Endothelial cell of umbilical vein (primary cell): ENCODE measurements at regions not wholly inside any gene's neighbourhood (a gene's known extent, or its start where the extent isn't known, plus 50 kb on each side); places are given as distances from the start of the nearest gene placed in this dataset.

Source experiments
- BruUV-seq: library from RNA; stranded (reverse); fragments of 400-500 nt; replicated peaks from 2 replicates; lab custom pipeline; 2021; lab: Mats Ljungman, UMichigan
- CTCF ChIA-PET: fragments of 300-600, 350-600 bp; sonication (Branson Sonifier 250); formaldehyde crosslinking; loops from one replicate; lab custom pipeline; 2021; ENCODE audit warnings: antibody characterized with exemption, inconsistent platforms; lab: Charles Lee
- POLR2A ChIA-PET: fragments of 300-600, 350-600 bp; sonication (Branson Sonifier 250); formaldehyde crosslinking; loops from one replicate; lab custom pipeline; 2021; ENCODE audit warnings: antibody characterized with exemption, inconsistent platforms; lab: Charles Lee
- DNase-seq: peaks from one replicate; pipeline ENCODE4 v3.0.0-alpha.2; 2011; ENCODE audit warnings: low read depth, low spot score
- FAIRE-seq: peaks from 2 replicates; lab custom pipeline; 2011; peaks lifted over from hg19 to GRCh38; lab: Jason Lieb, UNC
- H2AFZ ChIP-seq: 2 replicates; pipeline ENCODE4 v1.6.0; 2012; ENCODE audit warnings: low read depth, low read length, control low read depth, inconsistent platforms
- H3K27ac ChIP-seq: 2 replicates; pipeline ENCODE4 v1.5.1; 2011; ENCODE audit warnings: low read depth, mild to moderate bottlenecking, control low read depth, low read length, moderate library complexity; ENCODE audit not compliant: insufficient read depth
- H3K27me3 ChIP-seq, 2 experiments: 2 replicates each; pipeline versions ENCODE4 v1.6.0 to v1.6.1; 2011; ENCODE audit warnings: low read length in 2 of 2, mixed read lengths in 1 of 2; ENCODE audit not compliant: control insufficient read depth in 2 of 2, insufficient read depth in 2 of 2
- H3K36me3 ChIP-seq, 2 experiments: 2 replicates in 1 of 2; 3 replicates in 1 of 2; pipeline ENCODE4 v1.5.1; 2011; ENCODE audit warnings: low read length in 2 of 2, mild to moderate bottlenecking in 1 of 2, moderate library complexity in 1 of 2; ENCODE audit not compliant: control insufficient read depth in 2 of 2, insufficient read depth in 2 of 2; ENCODE audit errors: extremely low read depth in 1 of 2
- H3K4me1 ChIP-seq: 3 replicates; pipeline ENCODE4 v1.5.1; 2011; ENCODE audit warnings: mild to moderate bottlenecking, low read length; ENCODE audit not compliant: control insufficient read depth, insufficient read depth; ENCODE audit errors: extremely low read depth
- H3K4me2 ChIP-seq: 2 replicates; pipeline ENCODE4 v1.6.1; 2011; ENCODE audit warnings: low read length, control low read depth, mixed read lengths; ENCODE audit not compliant: insufficient read depth
- H3K4me3 ChIP-seq, 3 experiments: fragments of 200-600 bp in 1 of 3; sonication (generic), shearing (Covaris generic) in 1 of 3; replicated peaks in 1 of 3; 2 replicates each; pipeline ENCODE4 v1.5.1; 2011 to 2016; ENCODE audit warnings: control low read depth in 3 of 3, low read length in 3 of 3, mild to moderate bottlenecking in 2 of 3, inconsistent platforms in 1 of 3, low read depth in 1 of 3, moderate library complexity in 1 of 3; ENCODE audit not compliant: insufficient read depth in 1 of 3
- H3K79me2 ChIP-seq: 2 replicates; pipeline ENCODE4 v1.6.0; 2012; ENCODE audit warnings: low read length, inconsistent platforms; ENCODE audit not compliant: control insufficient read depth, insufficient read depth
- H3K9ac ChIP-seq: replicated peaks from 2 replicates; pipeline ENCODE3; 2011; ENCODE audit warnings: low read length, control low read depth; ENCODE audit not compliant: insufficient read depth; ENCODE audit errors: extremely low read depth
- H3K9me1 ChIP-seq: replicated peaks from 3 replicates; pipeline ENCODE4 v1.6.0; 2011; ENCODE audit warnings: mild to moderate bottlenecking, low read length; ENCODE audit not compliant: control insufficient read depth, insufficient read depth; ENCODE audit errors: extremely low read depth
- H3K9me3 ChIP-seq: replicated peaks from 2 replicates; pipeline ENCODE4 v1.5.1; 2012; ENCODE audit warnings: low read length, inconsistent platforms; ENCODE audit not compliant: control insufficient read depth, insufficient read depth
- H4K20me1 ChIP-seq: replicated peaks from 2 replicates; pipeline ENCODE3; 2011; ENCODE audit warnings: mild to moderate bottlenecking, low read length; ENCODE audit not compliant: control insufficient read depth, insufficient read depth; ENCODE audit errors: extremely low read depth
- CTCF ChIP-seq, 2 donors: IDR thresholded peaks; 1 replicate in 1 of 2; 2 replicates in 1 of 2; pipeline ENCODE4 v1.5.1; 2011; ENCODE audit warnings: low read length in 2 of 2, mild to moderate bottlenecking in 2 of 2, moderate library complexity in 2 of 2, control low read depth in 1 of 2, inconsistent platforms in 1 of 2, low read depth in 1 of 2; ENCODE audit not compliant: insufficient read depth in 1 of 2; ENCODE audit errors: extremely low read depth in 1 of 2
- EZH2 ChIP-seq: IDR thresholded peaks from 2 replicates; pipeline ENCODE4 v1.6.1; 2012; ENCODE audit warnings: borderline replicate concordance, low read depth, mild to moderate bottlenecking, moderate library complexity, low read length, inconsistent platforms; ENCODE audit not compliant: severe bottlenecking
- FOS ChIP-seq: IDR thresholded peaks from 2 replicates; pipeline ENCODE4 v1.6.1; 2011; ENCODE audit warnings: mild to moderate bottlenecking, low read length, moderate library complexity, borderline replicate concordance; ENCODE audit not compliant: insufficient read depth
- GATA2 ChIP-seq: IDR thresholded peaks from 2 replicates; pipeline ENCODE4 v1.7.0; 2011; ENCODE audit warnings: low read depth, mild to moderate bottlenecking, moderate library complexity, mixed read lengths, low read length; ENCODE audit not compliant: insufficient read length, insufficient read depth
- JUN ChIP-seq: IDR thresholded peaks from 2 replicates; pipeline ENCODE4 v1.6.1; 2011; ENCODE audit warnings: borderline replicate concordance, low read depth; ENCODE audit not compliant: insufficient read length, insufficient read depth
- MAX ChIP-seq: IDR thresholded peaks from 2 replicates; pipeline ENCODE4 v1.6.1; 2011; ENCODE audit not compliant: insufficient read depth, insufficient read length
- MYC ChIP-seq: IDR thresholded peaks from one replicate; pipeline ENCODE4 v1.6.1; 2011; ENCODE audit warnings: mild to moderate bottlenecking, low read depth, low read length
- POLR2A ChIP-seq: IDR thresholded peaks from 2 replicates; pipeline ENCODE4 v1.6.1; 2012; ENCODE audit warnings: low read depth, mild to moderate bottlenecking, control low read depth, low read length
- POLR2AphosphoS5 ChIP-seq: IDR thresholded peaks from 2 replicates; pipeline ENCODE4 v1.6.1; 2012; ENCODE audit warnings: low read depth, mild to moderate bottlenecking, control low read depth, low read length, moderate library complexity; ENCODE audit not compliant: insufficient read depth
- dilution Hi-C: fragments of 300-500 bp; cut with MboI; formaldehyde crosslinking; loops from one replicate; pipeline ENCODE4 v1.15.0; 2019; ENCODE audit warnings: low sequenced_read_pairs; ENCODE audit not compliant: extremely low pct_ligation_motif_present
- intact Hi-C: fragments of 100-400 bp; cut with micrococcal nuclease; formaldehyde crosslinking; loops from one replicate; pipeline ENCODE4 v1.10.0; 2022

GRCh38 chr15:95557226-95558046 lies 773.1 kb upstream of the NR2F2 start:
- Histone ChIP-seq H3K9ac (peak overlapping the region; percentile 87), H2AFZ (peak overlapping the region; percentile 23), H3K4me2 (peak overlapping the region; percentile 63), H3K4me1 (peaks cover 39% of the 10 kb centered on the region), H4K20me1 (no peaks in the 10 kb centered on the region), H3K4me3 (peak overlapping the region in 1 of 3 experiments; percentile 10), H3K36me3 (no peaks in the 10 kb centered on the region), H3K27me3 (no peaks in the 10 kb centered on the region), H3K9me1 (no peaks in the 10 kb centered on the region), H3K27ac (peak overlapping the region; percentile 100), H3K9me3 (no peaks in the 10 kb centered on the region), H3K79me2 (no peaks in the 10 kb centered on the region)
- FAIRE-seq (peak; percentile 83), DNase-seq (peak; percentile 96)
- intact Hi-C loops: loop anchor here (1.0 to 5.0 kb wide), 17 partner anchors 28 to 975 kb away; no protein-coding TSS in a partner anchor
- dilution Hi-C loops: no loop called here
- TF ChIP-seq CTCF (IDR thresholded peaks at IDR 0.05; ENCODE audit: extremely low read depth in 1 of 2, insufficient read depth in 1 of 2, low read depth in 1 of 2, low read length in 2 of 2): no peak
- TF ChIP-seq EZH2: no peak
- peak; percentile 98 for TF ChIP-seq FOS
- peak; percentile 100 for TF ChIP-seq JUN
- no peak for TF ChIP-seq POLR2A
- TF ChIP-seq MYC: no peak
- no peak for TF ChIP-seq POLR2AphosphoS5
- TF ChIP-seq GATA2: peak; percentile 9
- TF ChIP-seq MAX: no peak
- BruUV-seq: TSS peak; percentile 99
- ChIA-PET POLR2A (interaction anchor here (0.6 to 1.0 kb wide), 3 partner anchors 261 to 779 kb away, joined by 3 to 4 read pairs (median 3); no protein-coding TSS in a partner anchor), CTCF (interaction anchor here (1.0 to 1.4 kb wide), 4 partner anchors 99 to 887 kb away, joined by 3 to 6 read pairs (median 4); no protein-coding TSS in a partner anchor)
